Kidney capillary endothelial cell (primary cell): ENCODE measurements at regions not wholly inside any gene's neighbourhood (a gene's known extent, or its start where the extent isn't known, plus 50 kb on each side); places are given as distances from the start of the nearest gene placed in this dataset.

Experiments used
- DNase-seq: peaks from one replicate; pipeline ENCODE4 v3.0.0-alpha.2; 2018; ENCODE audit warnings: low spot score

GRCh38 chr14:85438001-85438400 lies 91.9 kb upstream of the FLRT2 start:
- no peak for DNase-seq

GRCh38 chr14:85438481-85438942 lies 91.4 kb upstream of the FLRT2 start:
- no peak for DNase-seq

GRCh38 chr14:85439696-85440328 lies 90.1 kb upstream of the FLRT2 start:
- no peak for DNase-seq

- no peak for DNase-seq
These were observed 87.9 kb upstream of the FLRT2 start for GRCh38 chr14:85441909-85442643.

GRCh38 chr14:85442996-85443395 lies 86.9 kb upstream of the FLRT2 start:
- DNase-seq, result no peak

- no peak for DNase-seq
These were observed 85.3 kb upstream of the FLRT2 start for GRCh38 chr14:85444635-85445034.

GRCh38 chr14:85445151-85445795 lies 84.7 kb upstream of the FLRT2 start:
- DNase-seq, result no peak

- DNase-seq, result no peak
These were observed 82.1 kb upstream of the FLRT2 start for GRCh38 chr14:85447883-85448282.

GRCh38 chr14:85451421-85451820 lies 78.5 kb upstream of the FLRT2 start:
- no peak for DNase-seq

GRCh38 chr14:85453401-85454225 lies 76.3 kb upstream of the FLRT2 start:
- DNase-seq, result no peak

- no peak for DNase-seq
These were observed 75.6 kb upstream of the FLRT2 start for GRCh38 chr14:85454226-85454813.

GRCh38 chr14:85459361-85460000 lies 70.5 kb upstream of the FLRT2 start:
- DNase-seq, result no peak

- DNase-seq, result no peak
These were observed 68.4 kb upstream of the FLRT2 start for GRCh38 chr14:85461432-85462133.

GRCh38 chr14:85463512-85463911 lies 66.4 kb upstream of the FLRT2 start:
- DNase-seq, result no peak

GRCh38 chr14:85464135-85464895 lies 65.6 kb upstream of the FLRT2 start:
- no peak for DNase-seq

GRCh38 chr14:85466678-85467077 lies 63.3 kb upstream of the FLRT2 start:
- no peak for DNase-seq

GRCh38 chr14:85468816-85469215 lies 61.1 kb upstream of the FLRT2 start:
- no peak for DNase-seq

GRCh38 chr14:85471156-85471555 lies 58.8 kb upstream of the FLRT2 start:
- DNase-seq, result no peak

- DNase-seq, result peak; percentile 97
These were observed 58.2 kb upstream of the FLRT2 start for GRCh38 chr14:85471744-85472143.

GRCh38 chr14:85474431-85474830 lies 55.5 kb upstream of the FLRT2 start:
- no peak for DNase-seq
